ENCODE measurements at regions not wholly inside any gene's neighbourhood (a gene's known extent, or its start where the extent isn't known, plus 50 kb on each side); places are given as distances from the start of the nearest gene placed in this dataset.

DNA sequence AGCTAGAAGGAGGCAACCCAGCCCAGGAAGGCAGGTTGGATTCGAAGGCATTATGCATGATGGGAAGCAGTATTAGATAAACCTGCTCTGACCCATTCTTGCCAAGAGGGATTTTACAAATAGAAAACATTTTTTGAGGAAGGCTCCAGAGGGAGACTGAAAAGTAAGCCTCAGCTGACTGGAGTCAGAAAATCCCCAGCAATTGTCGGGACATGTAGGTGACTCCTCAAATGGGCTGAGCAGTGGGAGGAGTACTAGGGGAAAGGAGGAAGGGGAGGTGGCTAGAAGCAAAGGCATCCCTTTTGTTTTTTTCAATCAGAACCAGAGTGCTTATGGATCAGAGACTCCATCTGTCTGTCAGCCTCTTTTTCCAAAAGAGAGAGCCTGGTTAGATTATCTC lies 138.1 kb upstream of the NTF3 start:
- TF ChIP-seq, protein P1, sequence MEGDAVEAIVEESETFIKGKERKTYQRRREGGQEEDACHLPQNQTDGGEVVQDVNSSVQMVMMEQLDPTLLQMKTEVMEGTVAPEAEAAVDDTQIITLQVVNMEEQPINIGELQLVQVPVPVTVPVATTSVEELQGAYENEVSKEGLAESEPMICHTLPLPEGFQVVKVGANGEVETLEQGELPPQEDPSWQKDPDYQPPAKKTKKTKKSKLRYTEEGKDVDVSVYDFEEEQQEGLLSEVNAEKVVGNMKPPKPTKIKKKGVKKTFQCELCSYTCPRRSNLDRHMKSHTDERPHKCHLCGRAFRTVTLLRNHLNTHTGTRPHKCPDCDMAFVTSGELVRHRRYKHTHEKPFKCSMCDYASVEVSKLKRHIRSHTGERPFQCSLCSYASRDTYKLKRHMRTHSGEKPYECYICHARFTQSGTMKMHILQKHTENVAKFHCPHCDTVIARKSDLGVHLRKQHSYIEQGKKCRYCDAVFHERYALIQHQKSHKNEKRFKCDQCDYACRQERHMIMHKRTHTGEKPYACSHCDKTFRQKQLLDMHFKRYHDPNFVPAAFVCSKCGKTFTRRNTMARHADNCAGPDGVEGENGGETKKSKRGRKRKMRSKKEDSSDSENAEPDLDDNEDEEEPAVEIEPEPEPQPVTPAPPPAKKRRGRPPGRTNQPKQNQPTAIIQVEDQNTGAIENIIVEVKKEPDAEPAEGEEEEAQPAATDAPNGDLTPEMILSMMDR (IDR thresholded peaks at IDR 0.05; ENCODE audit: low read length) = no peak
- no peak for TF ChIP-seq EZH2 (IDR thresholded peaks at IDR 0.05; ENCODE audit: borderline replicate concordance, low read length)
